T-cell (primary cell): ENCODE measurements at regions not wholly inside any gene's neighbourhood (a gene's known extent, or its start where the extent isn't known, plus 50 kb on each side); places are given as distances from the start of the nearest gene placed in this dataset.
"Not testable (repeated sequence)": the region's sequence is repeated elsewhere in the genome, so short reads cannot be mapped to it uniquely, and the experiment has no call there.

Experiments used
- ATAC-seq, 4 experiments: fragments of 200-7000 bp in 3 of 4; fragments of 150-1000 bp in 1 of 4; cut with Tn5 transposase; replicated peaks in 1 of 4; 1 replicate in 3 of 4; 2 replicates in 1 of 4; pipeline ENCODE4 v1.10.0; 2021; ENCODE audit warnings: moderate library complexity in 3 of 4, mild to moderate bottlenecking in 2 of 4, moderate number of reproducible peaks in 1 of 4
- CTCF ChIA-PET, 2 donors: fragments of 300-600 bp; sonication (Branson Sonifier 250); formaldehyde crosslinking; loops; one replicate each; lab custom pipeline; 2022; ENCODE audit warnings: antibody characterized with exemption in 2 of 2; lab: Charles Lee
- POLR2A ChIA-PET, 2 donors: fragments of 300-600 bp; sonication (Branson Sonifier 250); formaldehyde crosslinking; loops; one replicate each; lab custom pipeline; 2022; ENCODE audit warnings: antibody characterized with exemption in 2 of 2; lab: Charles Lee
- DNase-seq, 35 experiments: peaks; one replicate each; pipeline versions ENCODE4 v3.0.0 to v3.0.0-alpha.2; 2013 to 2023
- H3K27ac ChIP-seq: one replicate; pipeline ENCODE4 v1.5.1; 2013; ENCODE audit warnings: low read length
- H3K27me3 ChIP-seq, 2 experiments: replicated peaks in 1 of 2; 1 replicate in 1 of 2; 2 replicates in 1 of 2; pipeline versions ENCODE4 v1.6.1 to v1.7.0; 2013; ENCODE audit warnings: low read length in 1 of 2, mixed read lengths in 1 of 2; ENCODE audit not compliant: control insufficient read depth in 2 of 2, insufficient read depth in 2 of 2; ENCODE audit errors: extremely low read depth in 1 of 2
- H3K36me3 ChIP-seq, 2 donors: 1 replicate in 1 of 2; 2 replicates in 1 of 2; pipeline versions ENCODE4 v1.6.1 to v1.7.0; 2013; ENCODE audit warnings: low read length in 1 of 2; ENCODE audit not compliant: control insufficient read depth in 2 of 2, insufficient read depth in 1 of 2; ENCODE audit errors: extremely low read depth in 1 of 2
- H3K4me1 ChIP-seq, 2 experiments: 1 replicate in 1 of 2; 2 replicates in 1 of 2; pipeline versions ENCODE4 v1.6.1 to v1.7.0; 2013; ENCODE audit warnings: low read length in 2 of 2, mixed read lengths in 1 of 2; ENCODE audit not compliant: insufficient read depth in 2 of 2, control insufficient read depth in 1 of 2; ENCODE audit errors: extremely low read depth in 1 of 2
- H3K4me3 ChIP-seq, 2 donors: 1 replicate in 1 of 2; 2 replicates in 1 of 2; pipeline versions ENCODE4 v1.5.1 to v1.7.0; 2013; ENCODE audit warnings: mild to moderate bottlenecking in 2 of 2, low read length in 1 of 2, moderate library complexity in 1 of 2; ENCODE audit not compliant: control insufficient read depth in 1 of 2; ENCODE audit errors: extremely low read depth in 1 of 2
- H3K9me3 ChIP-seq: 2 replicates; pipeline ENCODE4 v1.7.0; 2013
- H3K27ac Mint-ChIP-seq, 2 donors: one replicate each; pipeline ENCODE4 v1.8.0; 2020 to 2021; ENCODE audit warnings: mild to moderate bottlenecking in 2 of 2, mixed read lengths in 2 of 2
- H3K27me3 Mint-ChIP-seq, 2 donors: one replicate each; pipeline ENCODE4 v1.8.0; 2021 to 2022; ENCODE audit warnings: mixed read lengths in 2 of 2
- H3K36me3 Mint-ChIP-seq: one replicate; pipeline ENCODE4 v1.8.0; 2021; ENCODE audit warnings: mixed read lengths
- H3K4me1 Mint-ChIP-seq, 3 donors: one replicate each; pipeline ENCODE4 v1.8.0; 2020 to 2022; ENCODE audit warnings: mixed read lengths in 3 of 3, mild to moderate bottlenecking in 1 of 3
- H3K4me3 Mint-ChIP-seq, 3 donors: one replicate each; pipeline ENCODE4 v1.8.0; 2020 to 2022; ENCODE audit warnings: mild to moderate bottlenecking in 3 of 3, mixed read lengths in 3 of 3, moderate library complexity in 3 of 3
- H3K9me3 Mint-ChIP-seq, 3 donors: one replicate each; pipeline ENCODE4 v1.8.0; 2020 to 2022; ENCODE audit warnings: mixed read lengths in 3 of 3
- WGBS: methylation state at CpG from one replicate; pipeline ENCODE4 v1.1.5; 2013; ENCODE audit warnings: missing lambda C conversion rate; ENCODE audit not compliant: insufficient coverage; 5-methylcytosine and 5-hydroxymethylcytosine counted together

DNA sequence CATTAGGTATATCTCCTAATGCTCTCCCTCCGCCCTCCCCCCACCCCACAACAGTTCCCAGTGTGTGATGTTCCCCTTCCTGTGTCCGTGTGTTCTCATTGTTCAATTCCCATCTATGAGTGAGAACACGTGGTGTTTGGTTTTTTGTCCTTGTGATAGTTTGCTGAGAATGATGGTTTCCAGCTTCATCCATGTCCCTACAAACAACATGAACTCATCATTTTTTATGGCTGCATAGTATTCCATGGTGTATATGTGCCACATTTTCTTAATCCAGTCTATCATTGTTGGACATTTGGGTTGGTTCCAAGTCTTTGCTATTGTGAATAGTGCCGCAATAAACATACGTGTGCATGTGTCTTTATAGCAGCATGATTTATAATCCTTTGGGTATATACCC is 505.3 kb downstream of the CSNK1G3 start:
- DNase-seq, POLR2A ChIA-PET, H3K27ac ChIP-seq, H3K27me3 ChIP-seq, H3K9me3 ChIP-seq, H3K27ac Mint-ChIP-seq, H3K4me3 ChIP-seq, H3K4me1 ChIP-seq, H3K27me3 Mint-ChIP-seq, CTCF ChIA-PET, H3K36me3 Mint-ChIP-seq, H3K4me1 Mint-ChIP-seq, H3K36me3 ChIP-seq, ATAC-seq, H3K4me3 Mint-ChIP-seq: not testable (repeated sequence)
- H3K9me3 Mint-ChIP-seq: peaks cover 0 to 33% (median 9%) of the 10 kb centered on the region in 3 donors
- no CpG with 5 or more reads among the region's 5 CpGs for WGBS

DNA sequence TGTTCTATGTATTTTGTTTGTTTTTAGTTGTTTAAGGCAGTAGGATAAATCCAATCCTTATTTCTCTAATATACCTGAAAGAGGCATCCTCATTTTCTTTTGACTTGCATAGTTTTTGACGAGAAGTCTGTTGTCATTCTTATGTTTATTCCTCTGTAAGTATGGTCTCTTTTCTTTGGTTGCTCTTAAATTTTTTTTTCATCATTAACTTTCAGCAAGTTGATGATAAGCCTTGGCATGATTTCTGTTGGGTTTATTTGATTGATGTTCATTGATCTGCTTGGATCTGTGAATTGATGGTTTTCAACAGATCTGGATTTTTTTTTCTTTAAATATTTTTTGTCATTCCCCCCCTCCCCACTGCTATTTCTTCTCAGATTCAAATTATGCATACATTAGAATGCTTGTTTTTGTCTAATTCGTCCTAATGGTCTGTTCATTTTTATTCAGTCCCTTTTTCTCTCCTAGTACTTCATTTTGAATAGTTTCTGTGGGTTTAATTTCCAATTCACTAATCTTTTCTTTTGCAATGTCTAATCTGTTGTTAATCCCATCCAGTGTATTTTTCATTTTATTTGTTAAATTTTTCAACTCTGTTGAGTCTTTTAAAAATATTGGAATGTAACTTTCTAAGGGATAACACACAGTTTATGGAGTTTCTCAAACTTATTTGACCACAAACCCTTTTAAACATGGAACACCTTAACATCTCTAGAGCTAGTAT is 495.9 kb downstream of the CSNK1G3 start:
- H3K36me3 ChIP-seq: no peaks in the 10 kb centered on the region
- no peaks in the 10 kb centered on the region for H3K36me3 Mint-ChIP-seq

DNA sequence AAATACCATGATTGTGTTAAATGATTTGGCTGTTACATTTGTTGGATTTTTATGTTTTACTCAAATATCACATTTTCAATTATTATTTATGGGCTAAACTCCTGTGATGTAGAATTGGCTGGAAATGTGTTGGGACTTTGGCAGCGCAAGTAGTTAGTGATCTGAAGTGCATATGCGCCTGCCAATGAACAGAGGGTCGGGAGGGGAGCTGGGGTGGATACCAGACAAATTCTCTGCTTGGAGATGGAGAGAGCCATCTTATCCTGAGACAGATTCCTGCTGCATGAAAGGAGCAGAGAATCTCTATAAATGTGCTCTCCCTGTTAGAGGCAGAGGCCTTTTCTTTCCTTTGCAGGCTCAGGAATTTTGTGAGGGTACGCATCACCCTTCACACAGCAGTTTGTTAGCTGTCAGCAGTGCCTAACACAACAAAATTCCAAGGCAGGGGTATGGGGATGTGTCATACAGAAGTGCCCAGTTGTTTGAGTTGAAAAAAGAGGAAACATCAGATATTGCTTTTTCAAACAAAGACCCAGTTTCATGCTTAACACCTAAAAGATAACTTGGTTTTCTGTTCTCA is 489.1 kb downstream of the CSNK1G3 start:
- peaks cover 0 to 3% of the 10 kb centered on the region in 2 experiments for H3K4me1 ChIP-seq

More for the DNA sequence above, 495.9 kb downstream of the CSNK1G3 start:
- no peaks in the 10 kb centered on the region for H3K27me3 ChIP-seq
- no peak for ATAC-seq
- ChIA-PET CTCF (no interaction called here), POLR2A (no interaction called here)
- no peak for DNase-seq
- H3K4me3 ChIP-seq: no peak overlapping the region
- Mint-ChIP-seq H3K4me3 (no peak overlapping the region), H3K27me3 (no peaks in the 10 kb centered on the region), H3K4me1 (no peaks in the 10 kb centered on the region), H3K27ac (no peak overlapping the region), H3K9me3 (peaks cover 0 to 39% (median 14%) of the 10 kb centered on the region in 3 donors)
- no peak overlapping the region for H3K27ac ChIP-seq
- no peaks in the 10 kb centered on the region for H3K4me1 ChIP-seq
- no CpG with 5 or more reads among the region's 2 CpGs for WGBS
- no peaks in the 10 kb centered on the region for H3K9me3 ChIP-seq

DNA sequence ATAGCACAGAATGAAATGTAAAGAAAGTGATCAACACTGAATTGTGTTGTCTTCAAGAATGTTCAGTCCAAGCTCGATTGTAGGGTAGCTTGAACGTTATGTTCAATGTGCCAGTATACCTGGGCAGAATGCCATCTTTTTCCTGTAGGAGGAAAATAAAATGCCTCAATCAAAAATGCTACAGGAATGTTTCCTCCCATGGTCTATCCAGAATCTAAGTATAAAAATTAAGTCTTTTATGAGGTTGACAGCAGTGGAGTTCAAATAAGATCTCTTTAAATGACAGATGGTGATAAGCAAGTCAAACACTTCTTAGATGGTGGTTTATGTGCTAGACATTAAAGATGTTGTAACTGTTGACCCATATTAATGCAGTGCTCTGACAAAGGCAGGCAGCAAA is 488.6 kb downstream of the CSNK1G3 start:
- H3K27ac ChIP-seq: no peak overlapping the region
- DNase-seq (no peak), ATAC-seq (no peak)
- ChIA-PET CTCF (no interaction called here), POLR2A (no interaction called here)
- H3K4me1 ChIP-seq: peaks cover 0 to 3% of the 10 kb centered on the region in 2 experiments
- no peak overlapping the region for H3K4me3 ChIP-seq
- Mint-ChIP-seq H3K4me3 (no peak overlapping the region), H3K27ac (no peak overlapping the region), H3K36me3 (no peaks in the 10 kb centered on the region), H3K27me3 (no peaks in the 10 kb centered on the region), H3K4me1 (no peaks in the 10 kb centered on the region), H3K9me3 (peaks cover 0 to 4% (median 4%) of the 10 kb centered on the region in 3 donors)
- H3K27me3 ChIP-seq: no peaks in the 10 kb centered on the region
- 48% methylated on average over 2 of the region's 2 CpGs for WGBS
- no peaks in the 10 kb centered on the region for H3K36me3 ChIP-seq
- H3K9me3 ChIP-seq: no peaks in the 10 kb centered on the region

More for the DNA sequence above, 489.1 kb downstream of the CSNK1G3 start:
- Mint-ChIP-seq H3K27ac (no peak overlapping the region), H3K27me3 (no peaks in the 10 kb centered on the region), H3K9me3 (peaks cover 0 to 3% (median 0%) of the 10 kb centered on the region in 3 donors), H3K4me1 (no peaks in the 10 kb centered on the region), H3K4me3 (no peak overlapping the region), H3K36me3 (no peaks in the 10 kb centered on the region)
- Histone ChIP-seq H3K4me3 (no peak overlapping the region), H3K9me3 (no peaks in the 10 kb centered on the region), H3K27me3 (no peaks in the 10 kb centered on the region), H3K36me3 (no peaks in the 10 kb centered on the region), H3K27ac (no peak overlapping the region)
- ChIA-PET CTCF (no interaction called here), POLR2A (interaction anchor here in 1 of 2 donors (0.7 kb wide), 1 partner anchor 57 kb away, joined by 3 read pairs; no protein-coding TSS in a partner anchor)
- 81% methylated on average over 3 of the region's 4 CpGs for WGBS
- DNase-seq: no peak
- no peak for ATAC-seq

DNA sequence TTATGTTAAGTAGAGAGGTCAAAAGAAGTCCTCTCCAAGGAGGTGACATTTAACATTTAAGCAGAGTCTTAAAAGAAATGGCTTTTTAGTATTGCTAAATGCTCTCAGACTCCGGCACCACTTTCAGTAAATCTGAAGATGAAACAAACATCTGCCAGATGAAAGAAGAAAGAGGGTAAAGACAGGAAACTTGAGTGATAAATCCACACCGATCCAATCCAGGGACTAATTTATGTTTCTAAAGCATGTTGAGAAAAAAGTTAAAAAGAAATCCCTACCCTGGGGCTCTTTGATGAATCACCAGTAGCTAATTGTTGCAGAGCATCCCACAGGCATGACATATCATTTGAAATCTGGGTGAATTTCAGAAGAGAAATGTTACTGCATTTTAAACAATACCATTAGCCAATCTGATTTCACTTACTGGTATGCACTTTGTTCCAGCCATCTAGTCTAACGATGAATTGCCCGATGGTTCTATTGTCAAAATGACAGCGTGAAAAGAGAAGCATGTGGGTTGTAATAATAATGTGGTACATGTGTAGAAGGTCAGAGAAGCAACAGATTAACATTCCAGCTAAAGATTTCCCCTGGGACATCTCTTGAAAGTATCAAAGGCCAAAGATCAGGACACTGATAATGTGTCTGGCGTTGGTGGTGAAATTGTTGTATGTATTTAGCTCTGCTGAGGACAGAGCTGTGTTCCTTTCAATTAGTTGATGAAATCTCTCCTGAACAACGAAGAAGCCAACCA is 485.7 kb downstream of the CSNK1G3 start:
- ATAC-seq (no peak), DNase-seq (no peak)
- H3K4me3 Mint-ChIP-seq: no peak overlapping the region
- Histone ChIP-seq H3K4me3 (no peak overlapping the region), H3K27me3 (no peaks in the 10 kb centered on the region), H3K27ac (no peak overlapping the region), H3K4me1 (peaks cover 0 to 3% of the 10 kb centered on the region in 2 experiments), H3K36me3 (no peaks in the 10 kb centered on the region), H3K9me3 (no peaks in the 10 kb centered on the region)
- H3K4me1 Mint-ChIP-seq: no peaks in the 10 kb centered on the region
- ChIA-PET POLR2A (no interaction called here), CTCF (no interaction called here)
- no peak overlapping the region for H3K27ac Mint-ChIP-seq
- 79% methylated on average over 2 of the region's 7 CpGs for WGBS
- H3K27me3 Mint-ChIP-seq: no peaks in the 10 kb centered on the region
- H3K36me3 Mint-ChIP-seq: no peaks in the 10 kb centered on the region
- peaks cover 0 to 11% (median 4%) of the 10 kb centered on the region in 3 donors for H3K9me3 Mint-ChIP-seq

DNA sequence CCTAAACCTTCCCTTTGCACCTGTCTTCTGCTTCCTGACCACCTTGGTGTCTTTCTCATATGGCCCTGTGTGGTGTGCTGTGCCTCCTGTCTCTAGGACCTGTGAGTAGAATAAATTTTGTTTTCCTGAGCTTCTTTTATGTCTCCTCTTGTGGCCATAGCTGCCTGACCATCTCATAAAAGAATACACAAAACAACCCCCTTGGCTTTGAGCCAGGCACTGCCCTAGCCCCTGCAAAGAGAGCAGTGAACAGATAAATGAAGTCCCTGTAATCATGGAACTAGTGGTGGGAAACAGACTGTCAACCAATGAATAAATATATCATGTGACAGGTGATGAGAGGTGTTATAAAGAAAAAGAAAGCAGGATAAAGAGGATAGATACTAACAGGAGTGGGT is 485.1 kb downstream of the CSNK1G3 start:
- Mint-ChIP-seq H3K9me3 (peaks cover 0 to 11% (median 4%) of the 10 kb centered on the region in 3 donors), H3K4me1 (no peaks in the 10 kb centered on the region), H3K27ac (no peak overlapping the region), H3K4me3 (no peak overlapping the region), H3K36me3 (no peaks in the 10 kb centered on the region), H3K27me3 (no peaks in the 10 kb centered on the region)
- no peaks in the 10 kb centered on the region for H3K36me3 ChIP-seq
- no peak overlapping the region for H3K4me3 ChIP-seq
- H3K27me3 ChIP-seq: no peaks in the 10 kb centered on the region
- ATAC-seq: no peak
- H3K4me1 ChIP-seq: peaks cover 0 to 3% of the 10 kb centered on the region in 2 experiments
- ChIA-PET POLR2A (no interaction called here), CTCF (no interaction called here)
- no peak overlapping the region for H3K27ac ChIP-seq
- DNase-seq: no peak
- H3K9me3 ChIP-seq: no peaks in the 10 kb centered on the region
